ENCODE measurements at regions not wholly inside any gene's neighbourhood (a gene's known extent, or its start where the extent isn't known, plus 50 kb on each side); places are given as distances from the start of the nearest gene placed in this dataset.

GRCh38 chr11:21948876-21949275 lies 244.0 kb upstream of the ANO5 start:
- Histone ChIP-seq H3K36me3 (ENCODE audit: control insufficient read depth in 2 of 2, insufficient read depth in 2 of 2, low read length in 1 of 2) (no peaks in the 10 kb centered on the region), H3K27me3 (ENCODE audit: control insufficient read depth in 2 of 2, insufficient read depth in 1 of 2, low read length in 1 of 2) (no peaks in the 10 kb centered on the region), H3K4me3 (ENCODE audit: low read length in 2 of 2) (no peak overlapping the region), H3K9me3 (ENCODE audit: control insufficient read depth in 2 of 2, insufficient read depth in 1 of 2, low read length in 1 of 2) (peaks cover 0 to 4% of the 10 kb centered on the region in 2 donors), H3K27ac (ENCODE audit: low read depth in 1 of 2, low read length in 1 of 2) (no peak overlapping the region), H3K4me1 (ENCODE audit: control insufficient read depth in 2 of 2, insufficient read depth in 2 of 2, low read length in 2 of 2) (no peaks in the 10 kb centered on the region)
- DNase-seq (ENCODE audit: low read depth in 6 of 9, low spot score in 9 of 9): no peak
- 92% methylated on average over 1 of the region's 1 CpG for WGBS

- 93% methylated on average over 3 of the region's 3 CpGs for WGBS
Observed at GRCh38 chr11:21949763-21950413, 243.0 kb upstream of the ANO5 start.

GRCh38 chr11:21963013-21963412 lies 229.9 kb upstream of the ANO5 start:
- H3K27ac ChIP-seq (ENCODE audit: low read depth in 1 of 2, low read length in 1 of 2): no peak overlapping the region
- H3K4me3 ChIP-seq (ENCODE audit: low read length in 2 of 2): no peak overlapping the region
- H3K27me3 ChIP-seq (ENCODE audit: control insufficient read depth in 2 of 2, insufficient read depth in 1 of 2, low read length in 1 of 2): no peaks in the 10 kb centered on the region
- DNase-seq (ENCODE audit: low read depth in 6 of 9, low spot score in 9 of 9): no peak
- WGBS: 68% methylated on average over 2 of the region's 2 CpGs
- H3K4me1 ChIP-seq (ENCODE audit: control insufficient read depth in 2 of 2, insufficient read depth in 2 of 2, low read length in 2 of 2): no peaks in the 10 kb centered on the region
- H3K9me3 ChIP-seq (ENCODE audit: control insufficient read depth in 2 of 2, insufficient read depth in 1 of 2, low read length in 1 of 2): no peaks in the 10 kb centered on the region
- H3K36me3 ChIP-seq (ENCODE audit: control insufficient read depth in 2 of 2, insufficient read depth in 2 of 2, low read length in 1 of 2): no peaks in the 10 kb centered on the region

More at GRCh38 chr11:21949763-21950413, 243.0 kb upstream of the ANO5 start:
- no peak for DNase-seq (ENCODE audit: low read depth in 6 of 9, low spot score in 9 of 9)
- H3K4me1 ChIP-seq (ENCODE audit: control insufficient read depth in 2 of 2, insufficient read depth in 2 of 2, low read length in 2 of 2): no peaks in the 10 kb centered on the region
- no peak overlapping the region for H3K4me3 ChIP-seq (ENCODE audit: low read length in 2 of 2)
- peaks cover 0 to 4% of the 10 kb centered on the region in 2 donors for H3K9me3 ChIP-seq (ENCODE audit: control insufficient read depth in 2 of 2, insufficient read depth in 1 of 2, low read length in 1 of 2)
- no peaks in the 10 kb centered on the region for H3K27me3 ChIP-seq (ENCODE audit: control insufficient read depth in 2 of 2, insufficient read depth in 1 of 2, low read length in 1 of 2)
- no peaks in the 10 kb centered on the region for H3K36me3 ChIP-seq (ENCODE audit: control insufficient read depth in 2 of 2, insufficient read depth in 2 of 2, low read length in 1 of 2)
- H3K27ac ChIP-seq (ENCODE audit: low read depth in 1 of 2, low read length in 1 of 2): no peak overlapping the region

- 75% methylated on average over 5 of the region's 5 CpGs for WGBS
Observed at GRCh38 chr11:21965221-21965620, 227.7 kb upstream of the ANO5 start.

GRCh38 chr11:21968702-21969101 lies 224.2 kb upstream of the ANO5 start:
- 92% methylated on average over 1 of the region's 1 CpG for WGBS

More at GRCh38 chr11:21965221-21965620, 227.7 kb upstream of the ANO5 start:
- H3K4me1 ChIP-seq (ENCODE audit: control insufficient read depth in 2 of 2, insufficient read depth in 2 of 2, low read length in 2 of 2): no peaks in the 10 kb centered on the region
- no peak overlapping the region for H3K27ac ChIP-seq (ENCODE audit: low read depth in 1 of 2, low read length in 1 of 2)
- H3K4me3 ChIP-seq (ENCODE audit: low read length in 2 of 2): no peak overlapping the region
- DNase-seq (ENCODE audit: low read depth in 6 of 9, low spot score in 9 of 9): no peak
- no peaks in the 10 kb centered on the region for H3K27me3 ChIP-seq (ENCODE audit: control insufficient read depth in 2 of 2, insufficient read depth in 1 of 2, low read length in 1 of 2)
- no peaks in the 10 kb centered on the region for H3K9me3 ChIP-seq (ENCODE audit: control insufficient read depth in 2 of 2, insufficient read depth in 1 of 2, low read length in 1 of 2)
- H3K36me3 ChIP-seq (ENCODE audit: control insufficient read depth in 2 of 2, insufficient read depth in 2 of 2, low read length in 1 of 2): no peaks in the 10 kb centered on the region

GRCh38 chr11:21969841-21970240 lies 223.0 kb upstream of the ANO5 start:
- Histone ChIP-seq H3K9me3 (ENCODE audit: control insufficient read depth in 2 of 2, insufficient read depth in 1 of 2, low read length in 1 of 2) (no peaks in the 10 kb centered on the region), H3K36me3 (ENCODE audit: control insufficient read depth in 2 of 2, insufficient read depth in 2 of 2, low read length in 1 of 2) (no peaks in the 10 kb centered on the region), H3K4me1 (ENCODE audit: control insufficient read depth in 2 of 2, insufficient read depth in 2 of 2, low read length in 2 of 2) (no peaks in the 10 kb centered on the region), H3K27ac (ENCODE audit: low read depth in 1 of 2, low read length in 1 of 2) (no peak overlapping the region), H3K4me3 (ENCODE audit: low read length in 2 of 2) (no peak overlapping the region), H3K27me3 (ENCODE audit: control insufficient read depth in 2 of 2, insufficient read depth in 1 of 2, low read length in 1 of 2) (no peaks in the 10 kb centered on the region)
- 80% methylated on average over 3 of the region's 3 CpGs for WGBS
- no peak for DNase-seq (ENCODE audit: low read depth in 6 of 9, low spot score in 9 of 9)

More at GRCh38 chr11:21968702-21969101, 224.2 kb upstream of the ANO5 start:
- Histone ChIP-seq H3K4me1 (ENCODE audit: control insufficient read depth in 2 of 2, insufficient read depth in 2 of 2, low read length in 2 of 2) (no peaks in the 10 kb centered on the region), H3K27ac (ENCODE audit: low read depth in 1 of 2, low read length in 1 of 2) (no peak overlapping the region), H3K36me3 (ENCODE audit: control insufficient read depth in 2 of 2, insufficient read depth in 2 of 2, low read length in 1 of 2) (no peaks in the 10 kb centered on the region), H3K9me3 (ENCODE audit: control insufficient read depth in 2 of 2, insufficient read depth in 1 of 2, low read length in 1 of 2) (no peaks in the 10 kb centered on the region), H3K4me3 (ENCODE audit: low read length in 2 of 2) (no peak overlapping the region), H3K27me3 (ENCODE audit: control insufficient read depth in 2 of 2, insufficient read depth in 1 of 2, low read length in 1 of 2) (no peaks in the 10 kb centered on the region)
- DNase-seq (ENCODE audit: low read depth in 6 of 9, low spot score in 9 of 9): no peak

- Histone ChIP-seq H3K36me3 (ENCODE audit: control insufficient read depth in 2 of 2, insufficient read depth in 2 of 2, low read length in 1 of 2) (no peaks in the 10 kb centered on the region), H3K9me3 (ENCODE audit: control insufficient read depth in 2 of 2, insufficient read depth in 1 of 2, low read length in 1 of 2) (no peaks in the 10 kb centered on the region), H3K4me1 (ENCODE audit: control insufficient read depth in 2 of 2, insufficient read depth in 2 of 2, low read length in 2 of 2) (no peaks in the 10 kb centered on the region), H3K4me3 (ENCODE audit: low read length in 2 of 2) (no peak overlapping the region), H3K27me3 (ENCODE audit: control insufficient read depth in 2 of 2, insufficient read depth in 1 of 2, low read length in 1 of 2) (no peaks in the 10 kb centered on the region), H3K27ac (ENCODE audit: low read depth in 1 of 2, low read length in 1 of 2) (no peak overlapping the region)
- WGBS: 53% methylated on average over 2 of the region's 2 CpGs
- DNase-seq (ENCODE audit: low read depth in 6 of 9, low spot score in 9 of 9): no peak
Observed at GRCh38 chr11:21975242-21975641, 217.6 kb upstream of the ANO5 start.

- no peak for DNase-seq (ENCODE audit: low read depth in 6 of 9, low spot score in 9 of 9)
- no peak overlapping the region for H3K27ac ChIP-seq (ENCODE audit: low read depth in 1 of 2, low read length in 1 of 2)
- 94% methylated on average over 8 of the region's 8 CpGs for WGBS
- no peak overlapping the region for H3K4me3 ChIP-seq (ENCODE audit: low read length in 2 of 2)
- H3K9me3 ChIP-seq (ENCODE audit: control insufficient read depth in 2 of 2, insufficient read depth in 1 of 2, low read length in 1 of 2): no peaks in the 10 kb centered on the region
- H3K27me3 ChIP-seq (ENCODE audit: control insufficient read depth in 2 of 2, insufficient read depth in 1 of 2, low read length in 1 of 2): no peaks in the 10 kb centered on the region
- H3K36me3 ChIP-seq (ENCODE audit: control insufficient read depth in 2 of 2, insufficient read depth in 2 of 2, low read length in 1 of 2): no peaks in the 10 kb centered on the region
- no peaks in the 10 kb centered on the region for H3K4me1 ChIP-seq (ENCODE audit: control insufficient read depth in 2 of 2, insufficient read depth in 2 of 2, low read length in 2 of 2)
Observed at GRCh38 chr11:21976210-21976609, 216.7 kb upstream of the ANO5 start.

GRCh38 chr11:21983431-21983830 lies 209.5 kb upstream of the ANO5 start:
- WGBS: 94% methylated on average over 2 of the region's 2 CpGs
- Histone ChIP-seq H3K36me3 (ENCODE audit: control insufficient read depth in 2 of 2, insufficient read depth in 2 of 2, low read length in 1 of 2) (no peaks in the 10 kb centered on the region), H3K27ac (ENCODE audit: low read depth in 1 of 2, low read length in 1 of 2) (no peak overlapping the region), H3K9me3 (ENCODE audit: control insufficient read depth in 2 of 2, insufficient read depth in 1 of 2, low read length in 1 of 2) (no peaks in the 10 kb centered on the region), H3K27me3 (ENCODE audit: control insufficient read depth in 2 of 2, insufficient read depth in 1 of 2, low read length in 1 of 2) (no peaks in the 10 kb centered on the region), H3K4me3 (ENCODE audit: low read length in 2 of 2) (no peak overlapping the region), H3K4me1 (ENCODE audit: control insufficient read depth in 2 of 2, insufficient read depth in 2 of 2, low read length in 2 of 2) (no peaks in the 10 kb centered on the region)
- no peak for DNase-seq (ENCODE audit: low read depth in 6 of 9, low spot score in 9 of 9)
